Duodenal mucosa (tissue), 2 donors: ENCODE measurements at regions not wholly inside any gene's neighbourhood (a gene's known extent, or its start where the extent isn't known, plus 50 kb on each side); places are given as distances from the start of the nearest gene placed in this dataset.

Source experiments
- H3K27ac ChIP-seq: one replicate; pipeline ENCODE4 v1.7.0; 2013; ENCODE audit warnings: low read depth, low read length
- H3K27me3 ChIP-seq, 2 donors: one replicate each; pipeline ENCODE4 v1.7.0; 2013; ENCODE audit warnings: low read length in 2 of 2, control low read depth in 1 of 2; ENCODE audit not compliant: insufficient read depth in 2 of 2, control insufficient read depth in 1 of 2
- H3K36me3 ChIP-seq, 2 donors: one replicate each; pipeline ENCODE4 v1.7.0; 2013; ENCODE audit warnings: low read length in 2 of 2, control low read depth in 1 of 2; ENCODE audit not compliant: insufficient read depth in 2 of 2, control insufficient read depth in 1 of 2
- H3K4me1 ChIP-seq, 2 donors: one replicate each; pipeline ENCODE4 v1.7.0; 2013; ENCODE audit warnings: low read length in 2 of 2, control low read depth in 1 of 2; ENCODE audit not compliant: insufficient read depth in 2 of 2, control insufficient read depth in 1 of 2
- H3K4me3 ChIP-seq, 2 donors: one replicate each; pipeline ENCODE4 v1.7.0; 2013; ENCODE audit warnings: low read length in 2 of 2, low read depth in 1 of 2
- H3K9ac ChIP-seq, 2 donors: one replicate each; pipeline ENCODE4 v1.7.0; 2013; ENCODE audit warnings: low read length in 2 of 2, low read depth in 1 of 2
- H3K9me3 ChIP-seq, 2 donors: one replicate each; pipeline ENCODE4 v1.7.0; 2013; ENCODE audit warnings: low read length in 2 of 2, control low read depth in 1 of 2; ENCODE audit not compliant: control insufficient read depth in 1 of 2

- Histone ChIP-seq H3K27ac (no peak overlapping the region), H3K9ac (no peak overlapping the region), H3K4me3 (no peak overlapping the region), H3K36me3 (no peaks in the 10 kb centered on the region), H3K4me1 (no peaks in the 10 kb centered on the region), H3K9me3 (no peaks in the 10 kb centered on the region), H3K27me3 (no peaks in the 10 kb centered on the region)
These were observed 560.3 kb upstream of the SMIM31 start for GRCh38 chr4:164193676-164194075.

GRCh38 chr4:164197556-164197955 lies 556.4 kb upstream of the SMIM31 start:
- H3K27me3 ChIP-seq = no peaks in the 10 kb centered on the region
- H3K9me3 ChIP-seq = no peaks in the 10 kb centered on the region
- H3K27ac ChIP-seq = no peak overlapping the region
- H3K36me3 ChIP-seq = no peaks in the 10 kb centered on the region
- H3K4me1 ChIP-seq = no peaks in the 10 kb centered on the region
- no peak overlapping the region for H3K9ac ChIP-seq
- H3K4me3 ChIP-seq = no peak overlapping the region

GRCh38 chr4:164203476-164203875 lies 550.5 kb upstream of the SMIM31 start:
- Histone ChIP-seq H3K4me3 (no peak overlapping the region), H3K9ac (no peak overlapping the region), H3K9me3 (no peaks in the 10 kb centered on the region), H3K27me3 (no peaks in the 10 kb centered on the region), H3K36me3 (no peaks in the 10 kb centered on the region), H3K4me1 (no peaks in the 10 kb centered on the region), H3K27ac (no peak overlapping the region)

GRCh38 chr4:164204434-164204833 lies 549.5 kb upstream of the SMIM31 start:
- Histone ChIP-seq H3K27ac (no peak overlapping the region), H3K9ac (no peak overlapping the region), H3K4me1 (no peaks in the 10 kb centered on the region), H3K36me3 (no peaks in the 10 kb centered on the region), H3K27me3 (no peaks in the 10 kb centered on the region), H3K4me3 (no peak overlapping the region), H3K9me3 (no peaks in the 10 kb centered on the region)

- Histone ChIP-seq H3K4me3 (no peak overlapping the region), H3K9me3 (no peaks in the 10 kb centered on the region), H3K4me1 (no peaks in the 10 kb centered on the region), H3K27me3 (no peaks in the 10 kb centered on the region), H3K27ac (no peak overlapping the region), H3K9ac (no peak overlapping the region), H3K36me3 (no peaks in the 10 kb centered on the region)
These were observed 546.5 kb upstream of the SMIM31 start for GRCh38 chr4:164207460-164207859.

- no peak overlapping the region for H3K4me3 ChIP-seq
- no peaks in the 10 kb centered on the region for H3K4me1 ChIP-seq
- no peak overlapping the region for H3K9ac ChIP-seq
- H3K9me3 ChIP-seq = no peaks in the 10 kb centered on the region
- no peaks in the 10 kb centered on the region for H3K27me3 ChIP-seq
- no peak overlapping the region for H3K27ac ChIP-seq
- H3K36me3 ChIP-seq = no peaks in the 10 kb centered on the region
These were observed 543.6 kb upstream of the SMIM31 start for GRCh38 chr4:164210377-164210776.

GRCh38 chr4:164212134-164212533 lies 541.8 kb upstream of the SMIM31 start:
- no peaks in the 10 kb centered on the region for H3K27me3 ChIP-seq
- no peak overlapping the region for H3K9ac ChIP-seq
- H3K4me1 ChIP-seq = no peaks in the 10 kb centered on the region
- H3K27ac ChIP-seq = no peak overlapping the region
- no peak overlapping the region for H3K4me3 ChIP-seq
- no peaks in the 10 kb centered on the region for H3K9me3 ChIP-seq
- H3K36me3 ChIP-seq = no peaks in the 10 kb centered on the region

GRCh38 chr4:164212714-164213113 lies 541.2 kb upstream of the SMIM31 start:
- Histone ChIP-seq H3K9me3 (no peaks in the 10 kb centered on the region), H3K4me1 (no peaks in the 10 kb centered on the region), H3K27ac (no peak overlapping the region), H3K4me3 (no peak overlapping the region), H3K27me3 (no peaks in the 10 kb centered on the region), H3K9ac (no peak overlapping the region), H3K36me3 (no peaks in the 10 kb centered on the region)

GRCh38 chr4:164215113-164215741 lies 538.7 kb upstream of the SMIM31 start:
- no peaks in the 10 kb centered on the region for H3K36me3 ChIP-seq
- H3K27me3 ChIP-seq = no peaks in the 10 kb centered on the region
- no peak overlapping the region for H3K27ac ChIP-seq

GRCh38 chr4:164221631-164222030 lies 532.3 kb upstream of the SMIM31 start:
- Histone ChIP-seq H3K36me3 (no peaks in the 10 kb centered on the region), H3K9ac (no peak overlapping the region), H3K27me3 (no peaks in the 10 kb centered on the region), H3K9me3 (no peaks in the 10 kb centered on the region), H3K27ac (no peak overlapping the region), H3K4me1 (no peaks in the 10 kb centered on the region), H3K4me3 (no peak overlapping the region)

More at GRCh38 chr4:164215113-164215741, 538.7 kb upstream of the SMIM31 start:
- Histone ChIP-seq H3K4me1 (no peaks in the 10 kb centered on the region), H3K9ac (no peak overlapping the region), H3K9me3 (no peaks in the 10 kb centered on the region), H3K4me3 (no peak overlapping the region)

- no peaks in the 10 kb centered on the region for H3K4me1 ChIP-seq
- H3K9ac ChIP-seq = no peak overlapping the region
- H3K9me3 ChIP-seq = no peaks in the 10 kb centered on the region
- no peaks in the 10 kb centered on the region for H3K27me3 ChIP-seq
- H3K36me3 ChIP-seq = no peaks in the 10 kb centered on the region
- H3K4me3 ChIP-seq = no peak overlapping the region
- no peak overlapping the region for H3K27ac ChIP-seq
These were observed 529.1 kb upstream of the SMIM31 start for GRCh38 chr4:164224871-164225270.
